BE2C (cell line): ENCODE measurements at regions not wholly inside any gene's neighbourhood (a gene's known extent, or its start where the extent isn't known, plus 50 kb on each side); places are given as distances from the start of the nearest gene placed in this dataset.

Experiments used
- DNase-seq: peaks from one replicate; pipeline ENCODE4 v3.0.0-alpha.2; 2020
- H3K27me3 ChIP-seq: fragments of 250-450 bp; sonication (Bioruptor Pico); 2 replicates; pipeline ENCODE4 v1.5.1; 2020; ENCODE audit warnings: mild to moderate bottlenecking
- H3K36me3 ChIP-seq: fragments of 250-450 bp; sonication (Bioruptor Pico); 2 replicates; pipeline ENCODE4 v1.5.1; 2020; ENCODE audit warnings: mild to moderate bottlenecking
- H3K4me1 ChIP-seq: fragments of 250-450 bp; sonication (Bioruptor Pico); 2 replicates; pipeline ENCODE4 v1.5.1; 2020
- H3K4me3 ChIP-seq: 2 replicates; pipeline ENCODE4 v1.5.1; 2011; ENCODE audit warnings: low read depth, low read length
- H3K9me3 ChIP-seq: fragments of 250-450 bp; sonication (Bioruptor Pico); 2 replicates; pipeline ENCODE4 v1.5.1; 2020
- TF ChIP-seq, protein P1 (sequence below): IDR thresholded peaks from 2 replicates; pipeline ENCODE4 v1.5.1; 2012; ENCODE audit warnings: mild to moderate bottlenecking, low read depth, low read length

DNA sequence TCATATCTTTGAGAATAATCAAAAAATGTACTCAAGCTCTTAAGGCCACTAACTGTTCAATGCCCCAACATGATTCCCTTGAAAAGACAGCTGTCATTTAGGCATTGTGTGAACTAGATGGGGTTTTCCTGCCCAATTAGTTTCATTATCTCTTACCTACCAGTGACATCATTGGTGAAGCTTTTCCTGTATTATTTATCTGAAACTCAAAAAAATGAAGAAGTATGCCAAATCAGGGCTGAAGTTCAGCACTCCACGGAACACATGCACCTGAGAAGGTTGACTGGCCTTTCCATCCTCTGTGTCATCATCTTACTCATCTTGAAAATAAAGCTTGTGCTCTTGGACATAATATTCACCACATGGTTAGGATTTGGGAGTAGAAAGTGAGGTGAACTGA is 126.4 kb downstream of the TXNL1 start:
- Histone ChIP-seq H3K4me3 (no peak overlapping the region), H3K27me3 (no peaks in the 10 kb centered on the region), H3K9me3 (no peaks in the 10 kb centered on the region), H3K4me1 (no peaks in the 10 kb centered on the region), H3K36me3 (no peaks in the 10 kb centered on the region)
- TF ChIP-seq, protein P1, sequence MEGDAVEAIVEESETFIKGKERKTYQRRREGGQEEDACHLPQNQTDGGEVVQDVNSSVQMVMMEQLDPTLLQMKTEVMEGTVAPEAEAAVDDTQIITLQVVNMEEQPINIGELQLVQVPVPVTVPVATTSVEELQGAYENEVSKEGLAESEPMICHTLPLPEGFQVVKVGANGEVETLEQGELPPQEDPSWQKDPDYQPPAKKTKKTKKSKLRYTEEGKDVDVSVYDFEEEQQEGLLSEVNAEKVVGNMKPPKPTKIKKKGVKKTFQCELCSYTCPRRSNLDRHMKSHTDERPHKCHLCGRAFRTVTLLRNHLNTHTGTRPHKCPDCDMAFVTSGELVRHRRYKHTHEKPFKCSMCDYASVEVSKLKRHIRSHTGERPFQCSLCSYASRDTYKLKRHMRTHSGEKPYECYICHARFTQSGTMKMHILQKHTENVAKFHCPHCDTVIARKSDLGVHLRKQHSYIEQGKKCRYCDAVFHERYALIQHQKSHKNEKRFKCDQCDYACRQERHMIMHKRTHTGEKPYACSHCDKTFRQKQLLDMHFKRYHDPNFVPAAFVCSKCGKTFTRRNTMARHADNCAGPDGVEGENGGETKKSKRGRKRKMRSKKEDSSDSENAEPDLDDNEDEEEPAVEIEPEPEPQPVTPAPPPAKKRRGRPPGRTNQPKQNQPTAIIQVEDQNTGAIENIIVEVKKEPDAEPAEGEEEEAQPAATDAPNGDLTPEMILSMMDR: no peak
- DNase-seq: no peak

DNA sequence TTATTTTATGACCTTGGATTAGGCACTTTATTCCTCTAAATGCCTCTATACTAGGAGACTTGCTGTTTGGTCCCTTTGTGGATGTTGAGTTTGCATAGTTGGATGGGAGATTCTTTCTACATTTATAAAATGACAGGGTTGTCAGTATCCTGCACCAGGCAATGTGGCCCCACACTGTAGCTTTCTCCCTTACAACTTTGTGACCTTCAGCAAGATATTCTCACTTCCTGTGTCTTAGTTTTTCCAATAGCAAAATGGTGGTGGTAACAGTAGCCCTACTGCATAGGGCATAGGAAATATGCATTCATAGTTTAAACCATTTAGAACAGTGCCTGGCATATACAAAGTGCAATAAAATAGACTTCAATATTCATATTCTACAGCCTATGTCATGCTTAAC is 128.3 kb downstream of the TXNL1 start:
- DNase-seq: no peak
- TF ChIP-seq, protein P1: no peak

DNA sequence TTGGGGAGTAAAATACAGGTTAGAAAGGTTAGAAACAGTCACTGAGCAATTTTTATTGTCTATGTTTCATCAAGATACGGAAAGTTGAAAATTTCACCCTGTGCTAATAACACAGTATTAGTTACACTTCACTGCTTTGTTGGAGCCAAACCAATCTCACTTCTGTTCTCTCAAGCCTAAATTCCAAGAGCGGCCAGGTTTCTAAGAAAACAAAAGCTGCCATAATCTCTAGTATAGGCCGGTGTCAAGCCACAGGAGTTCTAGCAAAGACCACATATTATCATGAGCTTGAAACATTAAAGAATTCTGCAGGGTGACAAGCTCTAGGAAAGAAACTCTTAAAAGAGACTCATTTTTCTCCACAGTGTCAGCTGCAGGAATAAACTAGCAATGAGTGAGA is 128.7 kb downstream of the TXNL1 start:
- DNase-seq: no peak
- H3K36me3 ChIP-seq: no peaks in the 10 kb centered on the region
- H3K4me3 ChIP-seq: no peak overlapping the region
- TF ChIP-seq, protein P1: no peak
- no peaks in the 10 kb centered on the region for H3K27me3 ChIP-seq
- no peaks in the 10 kb centered on the region for H3K9me3 ChIP-seq
- no peaks in the 10 kb centered on the region for H3K4me1 ChIP-seq

More for the DNA sequence above, 128.3 kb downstream of the TXNL1 start:
- Histone ChIP-seq H3K36me3 (no peaks in the 10 kb centered on the region), H3K4me1 (no peaks in the 10 kb centered on the region), H3K9me3 (no peaks in the 10 kb centered on the region), H3K4me3 (no peak overlapping the region), H3K27me3 (no peaks in the 10 kb centered on the region)

DNA sequence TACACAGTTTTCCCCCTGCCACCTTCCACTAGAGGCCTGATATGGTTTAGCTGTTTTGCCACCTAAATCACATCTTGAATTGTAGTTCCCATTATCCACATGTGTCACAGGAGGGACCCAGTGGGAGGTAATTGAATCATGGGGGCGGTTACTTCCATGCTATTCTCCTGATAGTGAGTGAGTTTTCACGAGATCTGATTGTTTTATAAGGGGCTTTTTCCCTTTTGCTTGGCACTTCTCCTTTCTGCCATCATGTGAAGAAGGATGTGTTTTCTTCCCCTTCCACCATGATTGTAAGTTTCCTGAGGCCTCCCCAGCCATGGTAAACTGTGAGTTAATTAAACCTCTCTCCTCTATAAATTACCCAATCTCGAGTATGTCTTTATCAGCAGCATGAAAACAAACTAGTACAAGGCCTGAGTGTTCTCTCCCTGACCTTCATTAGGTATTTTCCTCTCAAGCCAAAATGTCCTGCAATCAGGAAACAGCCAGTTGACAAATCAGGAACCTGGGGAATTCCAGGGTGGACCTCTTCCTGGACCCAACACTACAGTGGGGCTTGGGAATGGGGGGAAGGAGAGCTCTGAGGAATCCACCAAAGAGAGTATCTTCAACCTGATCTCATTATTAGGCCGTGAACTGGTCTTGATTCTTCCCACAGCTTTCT is 129.9 kb downstream of the TXNL1 start:
- Histone ChIP-seq H3K4me3 (no peak overlapping the region), H3K27me3 (no peaks in the 10 kb centered on the region), H3K9me3 (no peaks in the 10 kb centered on the region), H3K36me3 (no peaks in the 10 kb centered on the region), H3K4me1 (no peaks in the 10 kb centered on the region)
- TF ChIP-seq, protein P1: no peak
- DNase-seq: no peak

DNA sequence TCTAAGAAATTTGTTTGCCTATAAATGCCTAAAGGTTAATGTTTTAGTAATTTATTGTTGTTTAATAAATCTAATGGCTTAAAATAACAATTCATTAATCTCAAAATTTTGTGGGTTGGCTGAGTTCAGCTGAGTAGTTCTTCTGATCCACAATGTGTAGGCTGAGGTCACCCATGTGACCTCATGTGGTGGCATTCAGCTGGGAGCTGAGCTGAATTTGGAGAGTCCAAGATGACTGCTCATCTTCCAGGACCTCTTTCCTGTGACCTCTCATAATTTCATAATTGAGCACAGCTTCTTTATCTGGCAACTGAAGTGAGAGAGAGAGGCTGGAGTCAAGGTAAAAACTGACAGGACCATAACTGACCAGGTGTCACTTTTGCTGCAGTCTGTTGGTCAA is 132.4 kb downstream of the TXNL1 start:
- Histone ChIP-seq H3K4me1 (no peaks in the 10 kb centered on the region), H3K9me3 (no peaks in the 10 kb centered on the region), H3K4me3 (no peak overlapping the region), H3K36me3 (no peaks in the 10 kb centered on the region), H3K27me3 (no peaks in the 10 kb centered on the region)
- TF ChIP-seq, protein P1: no peak
- no peak for DNase-seq

DNA sequence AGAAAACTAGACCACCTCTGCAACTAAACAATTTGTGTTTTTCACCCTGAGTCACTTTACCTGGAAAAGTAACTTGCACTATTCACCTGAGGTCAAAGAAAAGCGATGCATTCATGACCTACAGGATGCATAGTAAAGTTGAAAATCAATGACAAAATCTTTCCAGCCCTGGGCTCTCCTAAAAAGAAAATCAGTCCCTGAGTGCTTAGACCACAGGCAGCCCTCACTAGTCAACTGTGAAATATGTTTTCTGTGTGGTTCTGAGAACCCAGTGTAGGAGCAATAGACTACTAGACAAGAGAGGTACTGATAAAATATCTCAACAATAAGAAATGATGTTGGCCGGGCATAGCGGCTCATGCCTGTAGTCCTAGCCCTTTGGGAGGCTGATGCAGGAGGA is 133.1 kb downstream of the TXNL1 start:
- Histone ChIP-seq H3K27me3 (no peaks in the 10 kb centered on the region), H3K9me3 (no peaks in the 10 kb centered on the region), H3K36me3 (no peaks in the 10 kb centered on the region), H3K4me1 (no peaks in the 10 kb centered on the region), H3K4me3 (no peak overlapping the region)
- no peak for DNase-seq
- TF ChIP-seq, protein P1: no peak
